DMS153 treated with DMSO at 0.1 percent for 48 hours (cell line): ENCODE measurements at regions not wholly inside any gene's neighbourhood (a gene's known extent, or its start where the extent isn't known, plus 50 kb on each side); places are given as distances from the start of the nearest gene placed in this dataset.

Experiments used
- DNase-seq: peaks from one replicate; lab custom pipeline; 2025; ENCODE audit not compliant: unreplicated experiment; lab: John Stamatoyannopoulos, UW

GRCh38 chr3:46114323-46114988, 87.2 kb upstream of the XCR1 start:
- DNase-seq: no peak

GRCh38 chr3:46113608-46114007, 86.3 kb upstream of the XCR1 start:
- no peak for DNase-seq

GRCh38 chr3:46112984-46113383, 85.7 kb upstream of the XCR1 start:
- DNase-seq: no peak

GRCh38 chr3:46112296-46112695, 85.0 kb upstream of the XCR1 start:
- no peak for DNase-seq

GRCh38 chr3:46110701-46111493, 83.6 kb upstream of the XCR1 start:
- no peak for DNase-seq

- DNase-seq: no peak
These were observed 80.4 kb upstream of the XCR1 start for GRCh38 chr3:46107682-46108081.

- DNase-seq: no peak
These were observed 78.1 kb upstream of the XCR1 start for GRCh38 chr3:46105306-46105919.

- no peak for DNase-seq
These were observed 77.4 kb upstream of the XCR1 start for GRCh38 chr3:46104706-46105105.

GRCh38 chr3:46102780-46103130, 75.5 kb upstream of the XCR1 start:
- DNase-seq: no peak

- DNase-seq: no peak
These were observed 74.9 kb upstream of the XCR1 start for GRCh38 chr3:46102059-46102779.

GRCh38 chr3:46100812-46101211, 73.5 kb upstream of the XCR1 start:
- DNase-seq: no peak

- no peak for DNase-seq
These were observed 71.1 kb upstream of the XCR1 start for GRCh38 chr3:46098319-46098761.

- DNase-seq: no peak
These were observed 70.5 kb upstream of the XCR1 start for GRCh38 chr3:46097691-46098241.

GRCh38 chr3:46096781-46097180, 69.5 kb upstream of the XCR1 start:
- DNase-seq: no peak

GRCh38 chr3:46096336-46096735, 69.1 kb upstream of the XCR1 start:
- no peak for DNase-seq

GRCh38 chr3:46095307-46095706, 68.0 kb upstream of the XCR1 start:
- DNase-seq: no peak

- DNase-seq: no peak
These were observed 67.2 kb upstream of the XCR1 start for GRCh38 chr3:46094506-46094905.

GRCh38 chr3:46093966-46094365, 66.7 kb upstream of the XCR1 start:
- DNase-seq: no peak

- DNase-seq: no peak
These were observed 66.2 kb upstream of the XCR1 start for GRCh38 chr3:46093327-46093942.

- no peak for DNase-seq
These were observed 65.4 kb upstream of the XCR1 start for GRCh38 chr3:46092702-46093080.
